ENCODE measurements at regions not wholly inside any gene's neighbourhood (a gene's known extent, or its start where the extent isn't known, plus 50 kb on each side); places are given as distances from the start of the nearest gene placed in this dataset.

GRCh38 chr5:57124014-57124413 lies 49.8 kb upstream of the GPBP1 start:
- CTCF ChIA-PET, result interaction anchor here (0.7 to 2.4 kb wide), 3 partner anchors 14 to 916 kb away, joined by 3 to 12 read pairs (median 3); no protein-coding TSS in a partner anchor
- DNase-seq (ENCODE audit: unreplicated experiment), result no peak
- BruUV-seq (replicated peaks), result no TSS peak
- TF ChIP-seq CTCF (IDR thresholded peaks at IDR 0.05; ENCODE audit: unreplicated experiment), result no peak
- Mint-ChIP-seq H3K27me3 (ENCODE audit: insufficient read depth, unreplicated experiment) (no peaks in the 10 kb centered on the region), H3K27ac (ENCODE audit: low read depth, unreplicated experiment) (no peak overlapping the region), H3K4me1 (ENCODE audit: insufficient read depth, unreplicated experiment) (no peaks in the 10 kb centered on the region), H3K4me3 (ENCODE audit: unreplicated experiment) (no peak overlapping the region), H3K36me3 (ENCODE audit: insufficient read depth, unreplicated experiment) (no peaks in the 10 kb centered on the region), H3K9me3 (ENCODE audit: unreplicated experiment) (peaks cover 7% of the 10 kb centered on the region)
- intact Hi-C loops (cut with micrococcal nuclease), result no loop called here
- POLR2A ChIA-PET, result no interaction called here
